GM12878 (cell line): ENCODE measurements at regions not wholly inside any gene's neighbourhood (a gene's known extent, or its start where the extent isn't known, plus 50 kb on each side); places are given as distances from the start of the nearest gene placed in this dataset.

ENCODE experiments used
- ATAC-seq: fragments of 200-7000 bp; cut with Tn5 transposase; 3 replicates; pipeline ENCODE4 v1.9.1; 2020; ENCODE audit warnings: mild to moderate bottlenecking, moderate library complexity
- BruUV-seq: library from RNA; stranded (reverse); fragments of 400-500 nt; replicated peaks from 2 replicates; lab custom pipeline; 2021; lab: Mats Ljungman, UMichigan
- CTCF ChIA-PET: fragments of 300-600 bp; sonication (Branson Sonifier 250); formaldehyde crosslinking; extraction: SDS; loops from one replicate; lab custom pipeline; 2021; ENCODE audit warnings: inconsistent platforms; lab: Yijun Ruan, JAX
- POLR2A ChIA-PET: fragments of 350-600 bp; formaldehyde crosslinking; extraction: SDS; loops from one replicate; lab custom pipeline; 2021; ENCODE audit warnings: inconsistent platforms; lab: Charles Lee
- RAD21 ChIA-PET: fragments of 300-600 bp; sonication (Branson Sonifier 250); formaldehyde crosslinking; loops from one replicate; lab custom pipeline; 2023; ENCODE audit warnings: antibody characterized with exemption; ENCODE audit not compliant: unreplicated experiment; lab: Charles Lee
- SMC1A ChIA-PET: fragments of 300-600 bp; sonication (Branson Sonifier 250); formaldehyde crosslinking; loops from one replicate; lab custom pipeline; 2023; ENCODE audit not compliant: unreplicated experiment, uncharacterized antibody; lab: Charles Lee
- DNase-seq: peaks from one replicate; pipeline ENCODE4 v3.0.0-alpha.2; 2011; ENCODE audit warnings: low read depth, low spot score
- FAIRE-seq: peaks from 3 replicates; lab custom pipeline; 2011; peaks lifted over from hg19 to GRCh38; lab: Jason Lieb, UNC
- H2AFZ ChIP-seq: 2 replicates; pipeline ENCODE4 v1.6.0; 2011; ENCODE audit warnings: low read depth, low read length, control low read depth; ENCODE audit not compliant: control insufficient read depth
- H3K27ac ChIP-seq: 2 replicates; pipeline ENCODE4 v1.5.1; 2011; ENCODE audit warnings: control low read depth; ENCODE audit not compliant: control insufficient read depth, insufficient read depth
- H3K27me3 ChIP-seq, 2 experiments: replicated peaks in 1 of 2; 2 replicates each; pipeline versions ENCODE4 v1.6.0 to v1.6.1; 2011; ENCODE audit warnings: low read length in 1 of 2; ENCODE audit not compliant: control insufficient read depth in 2 of 2, insufficient read depth in 2 of 2
- H3K36me3 ChIP-seq, 2 experiments: 2 replicates each; pipeline ENCODE4 v1.5.1; 2011; ENCODE audit warnings: low read length in 1 of 2; ENCODE audit not compliant: control insufficient read depth in 2 of 2, insufficient read depth in 2 of 2
- H3K4me1 ChIP-seq: 2 replicates; pipeline ENCODE4 v1.6.1; 2011; ENCODE audit warnings: mild to moderate bottlenecking, low read length, moderate library complexity, mixed read lengths; ENCODE audit not compliant: control insufficient read depth, insufficient read depth
- H3K4me2 ChIP-seq: 2 replicates; pipeline ENCODE4 v1.6.0; 2011; ENCODE audit warnings: control low read depth; ENCODE audit not compliant: control insufficient read depth, insufficient read depth
- H3K4me3 ChIP-seq: fragments of 200-600 bp; sonication (generic); 2 replicates; pipeline ENCODE4 v1.5.1; 2016
- H3K79me2 ChIP-seq: 2 replicates; pipeline ENCODE4 v1.6.0; 2011; ENCODE audit warnings: low read length; ENCODE audit not compliant: control insufficient read depth, insufficient read depth
- H3K9ac ChIP-seq: 2 replicates; pipeline ENCODE4 v1.8.0; 2011; ENCODE audit warnings: low read length, control low read depth, mixed read lengths; ENCODE audit not compliant: control insufficient read depth, insufficient read depth
- H3K9me3 ChIP-seq: replicated peaks from 3 replicates; pipeline ENCODE4 v1.5.1; 2011; ENCODE audit warnings: mild to moderate bottlenecking, low read length; ENCODE audit not compliant: control insufficient read depth, insufficient read depth
- H4K20me1 ChIP-seq: 2 replicates; pipeline ENCODE4 v1.6.0; 2011; ENCODE audit not compliant: control insufficient read depth, insufficient read depth
- ATF2 ChIP-seq: IDR thresholded peaks from 2 replicates; pipeline ENCODE4 v1.6.1; 2012; ENCODE audit warnings: low read length, inconsistent platforms
- BACH1 ChIP-seq: fragments of 450-650 bp; IDR thresholded peaks from 2 replicates; pipeline ENCODE4 v1.6.1; 2017; ENCODE audit warnings: mild to moderate bottlenecking, borderline replicate concordance
- BMI1 ChIP-seq: fragments of 450-650 bp; IDR thresholded peaks from 2 replicates; pipeline ENCODE4 v1.6.1; 2016; ENCODE audit warnings: mild to moderate bottlenecking, moderate library complexity, borderline replicate concordance
- CBX5 ChIP-seq: sonication (generic); IDR thresholded peaks from 2 replicates; pipeline ENCODE4 v1.6.1; 2016; ENCODE audit warnings: low read depth, moderate library complexity, mild to moderate bottlenecking, inconsistent platforms
- CEBPB ChIP-seq, 2 experiments: fragments of 150-350 bp in 1 of 2; IDR thresholded peaks; 2 replicates each; pipeline ENCODE4 v1.6.1; 2012 to 2014; ENCODE audit warnings: low read depth in 2 of 2, low read length in 2 of 2, borderline replicate concordance in 1 of 2, inconsistent platforms in 1 of 2
- EED ChIP-seq: sonication (generic); IDR thresholded peaks from 2 replicates; pipeline ENCODE4 v1.6.1; 2016; ENCODE audit warnings: antibody characterized with exemption, low read depth
- ETV6 ChIP-seq, 2 experiments: fragments of 450-650 bp in 1 of 2; IDR thresholded peaks in 1 of 2; conservative IDR thresholded peaks in 1 of 2; 2 replicates each; pipeline ENCODE4 v1.6.1; 2014; ENCODE audit warnings: antibody characterized with exemption in 1 of 2, borderline replicate concordance in 1 of 2, low read depth in 1 of 2, mild to moderate bottlenecking in 1 of 2, moderate library complexity in 1 of 2
- GATAD2B ChIP-seq: fragments of 450-650 bp; conservative IDR thresholded peaks from 2 replicates; pipeline ENCODE4 v1.6.1; 2017; ENCODE audit warnings: low read depth, mild to moderate bottlenecking, moderate library complexity
- JUND ChIP-seq: IDR thresholded peaks from 2 replicates; pipeline ENCODE4 v1.6.1; 2012; ENCODE audit warnings: low read depth, mild to moderate bottlenecking, low read length, improper control_type of control experiment, moderate library complexity
- NBN ChIP-seq: fragments of 450-650 bp; IDR thresholded peaks from 2 replicates; pipeline ENCODE4 v1.6.1; 2016
- NR2C2 ChIP-seq: IDR thresholded peaks from 2 replicates; pipeline ENCODE4 v1.6.1; 2011; ENCODE audit warnings: borderline replicate concordance, low read depth; ENCODE audit not compliant: control insufficient read depth, insufficient read length
- RAD51 ChIP-seq: fragments of 450-650 bp; IDR thresholded peaks from 2 replicates; pipeline ENCODE4 v1.6.1; 2016; ENCODE audit warnings: moderate library complexity, mild to moderate bottlenecking, inconsistent platforms
- RELA ChIP-seq: fragments of 450-650 bp; IDR thresholded peaks from 2 replicates; pipeline ENCODE4 v1.8.0; 2014; ENCODE audit warnings: borderline replicate concordance; ENCODE audit not compliant: partially characterized antibody
- SREBF1 ChIP-seq: IDR thresholded peaks from 2 replicates; pipeline ENCODE4 v1.6.1; 2012; ENCODE audit warnings: mild to moderate bottlenecking, low read length
- TBL1XR1 ChIP-seq: IDR thresholded peaks from 2 replicates; pipeline ENCODE4 v1.6.1; 2012; ENCODE audit warnings: low read depth, low read length, improper control_type of control experiment
- ZZZ3 ChIP-seq: IDR thresholded peaks from 2 replicates; pipeline ENCODE4 v1.6.1; 2011; ENCODE audit warnings: low read depth; ENCODE audit not compliant: control insufficient read depth, insufficient read length
- WGBS: methylation state at CpG from one replicate; pipeline ENCODE4 v1.1.6; 2016; ENCODE audit warnings: low lambda C conversion rate; ENCODE audit not compliant: insufficient replicate concordance, insufficient coverage; ENCODE audit errors: missing lambda C conversion rate; 5-methylcytosine and 5-hydroxymethylcytosine counted together
- in situ Hi-C: fragments of 300-500 bp; cut with MboI; formaldehyde crosslinking; loops from 9 replicates; pipeline ENCODE4 v1.14.3; 2018; ENCODE audit warnings: mixed read lengths
- intact Hi-C: fragments of 100-400 bp; cut with micrococcal nuclease; formaldehyde crosslinking; loops from one replicate; pipeline ENCODE4 v1.14.2; 2022; ENCODE audit not compliant: unreplicated experiment

GRCh38 chr2:147538821-147539220, 306.0 kb upstream of the ACVR2A start:
- ChIA-PET POLR2A (no interaction called here), RAD21 (no interaction called here), SMC1A (interaction anchor here (0.6 to 1.4 kb wide), 2 partner anchors 81 to 303 kb away, joined by 3 read pairs; no protein-coding TSS in a partner anchor), CTCF (no interaction called here)
- BruUV-seq, result no TSS peak
- H4K20me1 ChIP-seq, result no peaks in the 10 kb centered on the region
- no peak overlapping the region for H3K27ac ChIP-seq
- H3K9ac ChIP-seq, result no peak overlapping the region
- H2AFZ ChIP-seq, result no peak overlapping the region
- intact Hi-C loops (no loop called here), in situ Hi-C loops (no loop called here)
- ATAC-seq, result no peak
- H3K27me3 ChIP-seq, result no peaks in the 10 kb centered on the region
- H3K4me1 ChIP-seq, result no peaks in the 10 kb centered on the region
- H3K79me2 ChIP-seq, result no peaks in the 10 kb centered on the region
- no peak for FAIRE-seq
- TF ChIP-seq CEBPB (IDR thresholded peaks at IDR 0.05; ENCODE audit: borderline replicate concordance in 1 of 2, low read depth in 2 of 2, low read length in 2 of 2) (no peak), ATF2 (no peak), RAD51 (no peak), CBX5 (no peak), NBN (no peak), ZZZ3 (no peak), SREBF1 (no peak), GATAD2B (no peak), ETV6 (conservative IDR thresholded peaks at IDR 0.05 in 1 of 2, IDR thresholded peaks at IDR 0.05 in 1 of 2; ENCODE audit: borderline replicate concordance in 1 of 2, low read depth in 1 of 2) (no peak), JUND (no peak), NR2C2 (no peak), BMI1 (no peak), BACH1 (no peak), RELA (no peak), EED (no peak), TBL1XR1 (no peak)
- H3K36me3 ChIP-seq, result no peaks in the 10 kb centered on the region
- H3K4me3 ChIP-seq, result no peak overlapping the region
- no peaks in the 10 kb centered on the region for H3K9me3 ChIP-seq
- no peak for DNase-seq
- H3K4me2 ChIP-seq, result no peak overlapping the region
- 30% methylated on average over 3 of the region's 3 CpGs for WGBS
